Erythroblast (primary cell): ENCODE measurements at regions not wholly inside any gene's neighbourhood (a gene's known extent, or its start where the extent isn't known, plus 50 kb on each side); places are given as distances from the start of the nearest gene placed in this dataset.

Experiments used
- GATA1 ChIP-seq: IDR thresholded peaks from 2 replicates; pipeline ENCODE4 v1.6.1; 2011; ENCODE audit warnings: low read depth, mild to moderate bottlenecking, control low read depth, low read length, moderate library complexity
- POLR2A ChIP-seq: IDR thresholded peaks from 2 replicates; pipeline ENCODE4 v1.6.1; 2011; ENCODE audit warnings: mild to moderate bottlenecking, low read length

DNA sequence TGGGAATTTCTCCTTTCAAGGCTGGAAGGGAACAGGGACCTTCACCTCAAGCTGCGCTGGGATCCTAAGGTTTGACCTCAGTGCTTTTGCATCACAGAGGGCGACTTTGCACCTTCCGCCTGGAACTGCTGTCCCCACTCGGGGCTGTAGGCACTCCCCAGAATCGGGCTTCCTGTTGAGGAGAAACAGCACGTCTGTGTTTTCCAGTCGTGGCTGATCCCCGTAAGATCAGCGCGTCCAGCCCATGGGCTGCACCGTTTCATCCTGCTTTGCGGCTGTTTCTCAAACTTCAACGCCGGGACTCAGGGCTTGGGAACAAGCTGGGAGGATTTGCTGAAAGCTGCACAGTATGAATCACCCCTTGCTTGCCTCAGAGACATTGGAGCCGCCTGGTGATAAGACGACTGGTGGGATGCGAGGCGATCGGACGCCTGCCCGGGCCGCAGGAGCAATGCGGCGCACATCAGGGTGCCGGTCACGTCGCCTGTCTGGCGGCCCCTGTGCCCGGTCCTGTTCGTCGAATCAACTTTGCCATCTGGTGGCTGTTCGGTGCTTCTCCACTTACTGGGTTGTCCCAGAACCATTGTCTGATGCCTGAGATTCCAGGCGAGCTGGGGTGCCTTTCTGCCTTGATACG lies 53.6 kb upstream of the FRMD1 start:
- no peak for TF ChIP-seq POLR2A
- TF ChIP-seq GATA1, result no peak
